HepG2 (cell line): ENCODE measurements at regions not wholly inside any gene's neighbourhood (a gene's known extent, or its start where the extent isn't known, plus 50 kb on each side); places are given as distances from the start of the nearest gene placed in this dataset.

Experiments used
- ATAC-seq: fragments of 200-7000 bp; cut with Tn5 transposase; 3 replicates; pipeline ENCODE4 v1.9.1; 2020; ENCODE audit warnings: mild to moderate bottlenecking, moderate library complexity
- BruUV-seq: library from RNA; stranded (reverse); fragments of 400-500 nt; replicated peaks from 2 replicates; lab custom pipeline; 2021; lab: Mats Ljungman, UMichigan
- CTCF ChIA-PET: fragments of 300-600 bp; formaldehyde crosslinking; extraction: SDS; loops from one replicate; lab custom pipeline; 2021; ENCODE audit warnings: low total read pairs, inconsistent platforms, low intra/inter-chr PET ratio; lab: Yijun Ruan, JAX
- POLR2A ChIA-PET: fragments of 350-600 bp; sonication (Branson Sonifier 250); formaldehyde crosslinking; loops from one replicate; lab custom pipeline; 2020; ENCODE audit warnings: antibody characterized with exemption, inconsistent platforms; lab: Yijun Ruan, JAX
- DNase-seq: peaks from one replicate; pipeline ENCODE4 v3.0.0-alpha.2; 2015; ENCODE audit warnings: low spot score
- FAIRE-seq: peaks from 3 replicates; lab custom pipeline; 2011; peaks lifted over from hg19 to GRCh38; lab: Jason Lieb, UNC
- H2AFZ ChIP-seq: one replicate; pipeline ENCODE4 v1.6.1; 2011; ENCODE audit warnings: low read length, inconsistent platforms
- H3K27ac ChIP-seq: fragments of 300-600 bp; 3 replicates; pipeline ENCODE4 v1.8.0; 2011; ENCODE audit warnings: mixed run types, mild to moderate bottlenecking, mixed read lengths, low read length, inconsistent platforms; ENCODE audit not compliant: insufficient read depth; ENCODE audit errors: extremely low read length
- H3K27me3 ChIP-seq, 2 experiments: fragments of 200-600 bp in 1 of 2; 2 replicates in 1 of 2; 3 replicates in 1 of 2; pipeline versions ENCODE4 v1.6.0 to v1.8.0; 2011; ENCODE audit warnings: low read length in 2 of 2, mild to moderate bottlenecking in 2 of 2, moderate library complexity in 2 of 2, inconsistent platforms in 1 of 2; ENCODE audit not compliant: insufficient read depth in 2 of 2, control insufficient read depth in 1 of 2
- H3K36me3 ChIP-seq, 2 experiments: fragments of 200-600 bp in 1 of 2; replicated peaks in 1 of 2; 2 replicates in 1 of 2; 3 replicates in 1 of 2; pipeline versions ENCODE4 v1.5.1 to v1.8.0; 2011; ENCODE audit warnings: low read length in 2 of 2, inconsistent platforms in 1 of 2; ENCODE audit not compliant: insufficient read depth in 2 of 2, control insufficient read depth in 1 of 2
- H3K4me1 ChIP-seq: 2 replicates; pipeline ENCODE4 v1.5.1; 2012; ENCODE audit warnings: low read length, inconsistent platforms; ENCODE audit not compliant: insufficient read depth
- H3K4me2 ChIP-seq: 2 replicates; pipeline ENCODE4 v1.6.0; 2011; ENCODE audit warnings: low read depth, low read length, inconsistent platforms
- H3K4me3 ChIP-seq, 3 experiments: fragments of 200-600 bp in 1 of 3; sonication (generic), shearing (Covaris generic) in 1 of 3; replicated peaks in 1 of 3; 2 replicates each; pipeline ENCODE4 v1.5.1; 2011 to 2016; ENCODE audit warnings: low read length in 3 of 3, inconsistent platforms in 2 of 3, low read depth in 2 of 3, mild to moderate bottlenecking in 2 of 3, control low read depth in 1 of 3, mixed read lengths in 1 of 3; ENCODE audit not compliant: insufficient read depth in 1 of 3
- H3K79me2 ChIP-seq: one replicate; pipeline ENCODE4 v1.6.1; 2011; ENCODE audit warnings: low read length, inconsistent platforms; ENCODE audit not compliant: insufficient read depth
- H3K9ac ChIP-seq: 2 replicates; pipeline ENCODE4 v1.6.0; 2011; ENCODE audit warnings: mild to moderate bottlenecking, low read depth, low read length, inconsistent platforms; ENCODE audit not compliant: insufficient read depth
- H3K9me3 ChIP-seq: 2 replicates; pipeline ENCODE4 v1.5.1; 2012; ENCODE audit warnings: mild to moderate bottlenecking, low read length
- H4K20me1 ChIP-seq: 2 replicates; pipeline ENCODE4 v1.6.0; 2011; ENCODE audit warnings: inconsistent platforms, mild to moderate bottlenecking, low read length, moderate library complexity; ENCODE audit not compliant: insufficient read depth
- ARID3A ChIP-seq: IDR thresholded peaks from 2 replicates; pipeline ENCODE4 v1.6.1; 2012; ENCODE audit warnings: low read depth, low read length, improper control_type of control experiment
- ATF7 ChIP-seq, 2 experiments: fragments of 450-650 bp in 1 of 2; sonication (generic) in 1 of 2; formaldehyde crosslinking in 1 of 2; IDR thresholded peaks; 2 replicates each; pipeline versions ENCODE4 v1.4.0 to v1.6.1; 2016 to 2020; ENCODE audit warnings: antibody characterized with exemption in 1 of 2, mild to moderate bottlenecking in 1 of 2, missing genetic modification reagents in 1 of 2
- DRAP1 ChIP-seq: IDR thresholded peaks from 2 replicates; pipeline ENCODE4 v1.6.1; 2016; ENCODE audit warnings: missing genetic modification reagents, missing compliant biosample characterization
- HIVEP1 ChIP-seq: sonication (generic); formaldehyde crosslinking; IDR thresholded peaks from 2 replicates; pipeline ENCODE4 v1.4.0; 2020; ENCODE audit warnings: mild to moderate bottlenecking, missing genetic modification reagents
- HNF4G ChIP-seq, 2 experiments: sonication (generic) in 1 of 2; formaldehyde crosslinking in 1 of 2; IDR thresholded peaks; 2 replicates each; pipeline versions ENCODE4 v1.4.0 to v1.6.1; 2011 to 2020; ENCODE audit warnings: borderline replicate concordance in 2 of 2, low read depth in 2 of 2, mild to moderate bottlenecking in 2 of 2, low read length in 1 of 2, missing genetic modification reagents in 1 of 2, moderate library complexity in 1 of 2
- HOXA5 ChIP-seq: sonication (generic); formaldehyde crosslinking; IDR thresholded peaks from 2 replicates; pipeline ENCODE4 v1.4.0; 2020; ENCODE audit warnings: missing genetic modification reagents
- MLLT10 ChIP-seq: sonication (generic); formaldehyde crosslinking; IDR thresholded peaks from 2 replicates; pipeline ENCODE4 v1.4.0; 2020; ENCODE audit warnings: missing genetic modification reagents
- NCOR1 ChIP-seq: fragments of 200-600 bp; sonication (generic); IDR thresholded peaks from 2 replicates; pipeline ENCODE4 v1.7.0; 2017; ENCODE audit warnings: antibody characterized with exemption, low read length, borderline replicate concordance
- SP1 ChIP-seq, 2 experiments: fragments of 450-650 bp in 1 of 2; sonication (generic) in 1 of 2; formaldehyde crosslinking in 1 of 2; IDR thresholded peaks; 2 replicates each; pipeline versions ENCODE4 v1.4.0 to v1.6.1; 2016 to 2020; ENCODE audit warnings: missing genetic modification reagents in 1 of 2
- ZNF142 ChIP-seq: sonication (generic); formaldehyde crosslinking; IDR thresholded peaks from 2 replicates; pipeline ENCODE4 v1.4.0; 2020; ENCODE audit warnings: missing genetic modification reagents
- ZNF768 ChIP-seq: sonication (generic); formaldehyde crosslinking; IDR thresholded peaks from 2 replicates; pipeline ENCODE4 v1.4.0; 2020; ENCODE audit warnings: missing genetic modification reagents
- WGBS: methylation state at CpG from one replicate; pipeline ENCODE4 v1.1.6; 2017; ENCODE audit warnings: low lambda C conversion rate; 5-methylcytosine and 5-hydroxymethylcytosine counted together
- in situ Hi-C: cut with HindIII; loops from 2 replicates; pipeline ENCODE4 v1.10.0; 2017; ENCODE audit warnings: low pct_unique_long_range_greater_than_20kb; ENCODE audit not compliant: extremely low pct_ligation_motif_present
- intact Hi-C: fragments of 100-400 bp; cut with micrococcal nuclease; formaldehyde crosslinking; loops from one replicate; pipeline ENCODE4 v1.10.0; 2022; ENCODE audit not compliant: unreplicated experiment

- no peak overlapping the region for H2AFZ ChIP-seq
- FAIRE-seq (no peak), DNase-seq (no peak), ATAC-seq (no peak)
- WGBS: 3% methylated on average over 4 of the region's 4 CpGs
- no peaks in the 10 kb centered on the region for H3K4me1 ChIP-seq
- H3K4me2 ChIP-seq: no peak overlapping the region
- in situ Hi-C loops (no loop called here), intact Hi-C loops (no loop called here)
- no peaks in the 10 kb centered on the region for H3K36me3 ChIP-seq
- no peaks in the 10 kb centered on the region for H3K79me2 ChIP-seq
- POLR2A ChIA-PET: no interaction called here
- H3K27me3 ChIP-seq: no peaks in the 10 kb centered on the region
- H4K20me1 ChIP-seq: no peaks in the 10 kb centered on the region
- no TSS peak for BruUV-seq
- CTCF ChIA-PET: no interaction called here
- peaks cover 34% of the 10 kb centered on the region for H3K9me3 ChIP-seq
- H3K27ac ChIP-seq: no peak overlapping the region
- no peak overlapping the region for H3K4me3 ChIP-seq
- no peak overlapping the region for H3K9ac ChIP-seq
- TF ChIP-seq ARID3A (no peak), SP1 (IDR thresholded peaks at IDR 0.05) (no peak), SP1 (CRISPR knock-in tag; IDR thresholded peaks at IDR 0.05) (no peak), HOXA5 (CRISPR knock-in tag) (no peak), MLLT10 (CRISPR knock-in tag) (no peak), ZNF142 (CRISPR knock-in tag) (no peak), DRAP1 (no peak), HIVEP1 (CRISPR knock-in tag) (no peak), HNF4G (IDR thresholded peaks at IDR 0.05; ENCODE audit: borderline replicate concordance, low read depth, low read length) (no peak), HNF4G (CRISPR knock-in tag; IDR thresholded peaks at IDR 0.05; ENCODE audit: borderline replicate concordance, low read depth) (no peak), ZNF768 (CRISPR knock-in tag) (no peak), NCOR1 (no peak), ATF7 (IDR thresholded peaks at IDR 0.05) (no peak), ATF7 (CRISPR knock-in tag; IDR thresholded peaks at IDR 0.05) (no peak)
Measured at GRCh38 chr7:69193061-69193460, 405.2 kb upstream of the AUTS2 start.
